MM.1S (cell line): ENCODE measurements at regions not wholly inside any gene's neighbourhood (a gene's known extent, or its start where the extent isn't known, plus 50 kb on each side); places are given as distances from the start of the nearest gene placed in this dataset.

Source experiments
- DNase-seq: peaks from one replicate; pipeline ENCODE4 v3.0.0-alpha.2; 2015
- H2AFZ ChIP-seq: fragments of 300-600 bp; sonication (generic); 2 replicates; pipeline ENCODE4 v1.6.0; 2016; ENCODE audit warnings: antibody characterized with exemption, low read length
- H3F3A ChIP-seq: fragments of 300-600 bp; sonication (generic); 2 replicates; pipeline ENCODE4 v1.6.1; 2016; ENCODE audit warnings: mild to moderate bottlenecking, antibody characterized with exemption, low read length, moderate library complexity, mixed read lengths; ENCODE audit not compliant: insufficient read depth
- H3K27ac ChIP-seq: fragments of 300-600 bp; sonication (generic); 2 replicates; pipeline ENCODE4 v1.5.1; 2016; ENCODE audit warnings: mild to moderate bottlenecking, low read length
- H3K27me3 ChIP-seq: fragments of 300-600 bp; sonication (generic); replicated peaks from 2 replicates; pipeline ENCODE4 v1.6.0; 2016; ENCODE audit warnings: low read length; ENCODE audit not compliant: insufficient read depth
- H3K36me3 ChIP-seq: fragments of 300-600 bp; sonication (generic); replicated peaks from 2 replicates; pipeline ENCODE4 v1.6.1; 2016; ENCODE audit warnings: mild to moderate bottlenecking, low read length, mixed read lengths; ENCODE audit not compliant: insufficient read depth
- H3K4me1 ChIP-seq: fragments of 300-600 bp; sonication (generic); 2 replicates; pipeline ENCODE4 v1.6.1; 2016; ENCODE audit warnings: low read length, mixed read lengths
- H3K4me2 ChIP-seq: fragments of 300-600 bp; sonication (generic); 2 replicates; pipeline ENCODE4 v1.6.0; 2016; ENCODE audit warnings: low read depth, low read length
- H3K4me3 ChIP-seq: fragments of 300-600 bp; sonication (generic); 2 replicates; pipeline ENCODE4 v1.5.1; 2016; ENCODE audit warnings: low read length, mixed read lengths
- H3K79me2 ChIP-seq: fragments of 300-600 bp; sonication (generic); 2 replicates; pipeline ENCODE4 v1.6.1; 2016; ENCODE audit warnings: mixed run types, low read length, mixed read lengths
- H3K9ac ChIP-seq: fragments of 300-600 bp; sonication (generic); 2 replicates; pipeline ENCODE4 v1.6.1; 2016; ENCODE audit warnings: low read length, mixed read lengths
- H3K9me2 ChIP-seq: fragments of 300-600 bp; sonication (generic); replicated peaks from 2 replicates; pipeline ENCODE4 v1.6.1; 2016; ENCODE audit warnings: mild to moderate bottlenecking, low read length, mixed read lengths; ENCODE audit not compliant: insufficient read depth
- H3K9me3 ChIP-seq: fragments of 300-600 bp; sonication (generic); replicated peaks from 2 replicates; pipeline ENCODE4 v1.6.1; 2016; ENCODE audit warnings: mild to moderate bottlenecking, low read length, mixed read lengths; ENCODE audit not compliant: insufficient read depth
- H4K20me1 ChIP-seq: fragments of 300-600 bp; sonication (generic); 2 replicates; pipeline ENCODE4 v1.6.1; 2016; ENCODE audit warnings: mild to moderate bottlenecking, low read length, moderate library complexity, mixed read lengths; ENCODE audit not compliant: insufficient read depth
- CTCF ChIP-seq: fragments of 300-600 bp; sonication (generic); IDR thresholded peaks from 2 replicates; pipeline ENCODE4 v1.5.1; 2016; ENCODE audit warnings: antibody characterized with exemption, low read length, mixed read lengths
- EZH2 ChIP-seq: fragments of 300-600 bp; sonication (generic); optimal IDR thresholded peaks from 2 replicates; pipeline ENCODE3; 2017; ENCODE audit warnings: low read depth, mild to moderate bottlenecking, antibody characterized with exemption, low read length, mixed read lengths
- EZH2phosphoT487 ChIP-seq: fragments of 300-600 bp; sonication (generic); IDR thresholded peaks from 2 replicates; pipeline ENCODE4 v1.6.1; 2018; ENCODE audit warnings: antibody characterized with exemption, low read length

- no peaks in the 10 kb centered on the region for H3F3A ChIP-seq
- no peaks in the 10 kb centered on the region for H3K9me3 ChIP-seq
- no peaks in the 10 kb centered on the region for H3K36me3 ChIP-seq
- H3K9me2 ChIP-seq, result no peaks in the 10 kb centered on the region
- no peak overlapping the region for H2AFZ ChIP-seq
- no peak overlapping the region for H3K4me3 ChIP-seq
- no peak overlapping the region for H3K27ac ChIP-seq
- TF ChIP-seq EZH2 (no peak), CTCF (no peak), EZH2phosphoT487 (no peak)
- H3K9ac ChIP-seq, result no peak overlapping the region
- H3K4me2 ChIP-seq, result no peak overlapping the region
- no peaks in the 10 kb centered on the region for H3K4me1 ChIP-seq
- H3K27me3 ChIP-seq, result no peaks in the 10 kb centered on the region
- DNase-seq, result no peak
- H4K20me1 ChIP-seq, result no peaks in the 10 kb centered on the region
- no peaks in the 10 kb centered on the region for H3K79me2 ChIP-seq
Measured at GRCh38 chr5:86447362-86447761, 170.4 kb upstream of the COX7C start.

GRCh38 chr5:86452251-86452650 is 165.5 kb upstream of the COX7C start:
- Histone ChIP-seq H3K4me3 (no peak overlapping the region), H2AFZ (no peak overlapping the region), H3K4me2 (no peak overlapping the region), H3K9me2 (no peaks in the 10 kb centered on the region), H3K27me3 (no peaks in the 10 kb centered on the region), H4K20me1 (no peaks in the 10 kb centered on the region), H3K79me2 (no peaks in the 10 kb centered on the region), H3K27ac (no peak overlapping the region), H3K4me1 (no peaks in the 10 kb centered on the region), H3F3A (no peaks in the 10 kb centered on the region), H3K9me3 (no peaks in the 10 kb centered on the region), H3K36me3 (no peaks in the 10 kb centered on the region), H3K9ac (no peak overlapping the region)
- TF ChIP-seq EZH2phosphoT487 (no peak), CTCF (no peak), EZH2 (no peak)
- DNase-seq, result no peak

GRCh38 chr5:86460519-86460918 is 157.2 kb upstream of the COX7C start:
- TF ChIP-seq CTCF, result no peak
- TF ChIP-seq EZH2, result no peak
- no peak for TF ChIP-seq EZH2phosphoT487
- H4K20me1 ChIP-seq, result no peaks in the 10 kb centered on the region
- H3K9me3 ChIP-seq, result no peaks in the 10 kb centered on the region
- no peaks in the 10 kb centered on the region for H3K27me3 ChIP-seq
- DNase-seq, result no peak
- H3K4me2 ChIP-seq, result no peak overlapping the region
- H3K27ac ChIP-seq, result no peak overlapping the region
- H2AFZ ChIP-seq, result no peak overlapping the region
- H3K9me2 ChIP-seq, result no peaks in the 10 kb centered on the region
- H3F3A ChIP-seq, result no peaks in the 10 kb centered on the region
- no peak overlapping the region for H3K9ac ChIP-seq
- no peaks in the 10 kb centered on the region; the same call in 1 of the 2 replicates for H3K36me3 ChIP-seq
- peaks cover 10% of the 10 kb centered on the region; the same call in 1 of the 2 replicates for H3K4me1 ChIP-seq
- no peak overlapping the region for H3K4me3 ChIP-seq
- no peaks in the 10 kb centered on the region for H3K79me2 ChIP-seq
